Kidney (tissue), 13 donors: ENCODE measurements at regions not wholly inside any gene's neighbourhood (a gene's known extent, or its start where the extent isn't known, plus 50 kb on each side); places are given as distances from the start of the nearest gene placed in this dataset.
A peak's percentile ranks its signal among the peaks of the same experiment; 100 is the strongest.

ENCODE experiments used
- DNase-seq, 5 donors: peaks; one replicate each; pipeline ENCODE4 v3.0.0-alpha.2; 2013 to 2020
- FAIRE-seq: peaks from 2 replicates; lab custom pipeline; 2012; peaks lifted over from hg19 to GRCh38; lab: Jason Lieb, UNC
- H3K27ac ChIP-seq, 2 donors: one replicate each; pipeline ENCODE4 v1.7.0; 2013; ENCODE audit warnings: low read depth in 2 of 2, low read length in 2 of 2, inconsistent platforms in 1 of 2
- H3K27me3 ChIP-seq: one replicate; pipeline ENCODE4 v1.7.1; 2013; ENCODE audit warnings: low read length, inconsistent platforms; ENCODE audit not compliant: control insufficient read depth, insufficient read depth
- H3K36me3 ChIP-seq, 3 donors: one replicate each; pipeline versions ENCODE4 v1.7.0 to v1.7.1; 2013; ENCODE audit warnings: low read length in 3 of 3, control low read depth in 1 of 3, inconsistent platforms in 1 of 3; ENCODE audit not compliant: insufficient read depth in 3 of 3, control insufficient read depth in 2 of 3
- H3K4me1 ChIP-seq, 3 donors: one replicate each; pipeline versions ENCODE4 v1.7.0 to v1.7.1; 2013; ENCODE audit warnings: low read length in 3 of 3, inconsistent platforms in 1 of 3, low read depth in 1 of 3; ENCODE audit not compliant: control insufficient read depth in 2 of 3, insufficient read depth in 2 of 3
- H3K4me3 ChIP-seq, 3 donors: one replicate each; pipeline versions ENCODE4 v1.7.0 to v1.8.1; 2013; ENCODE audit warnings: low read length in 3 of 3, control low read depth in 1 of 3, inconsistent platforms in 1 of 3
- H3K9ac ChIP-seq, 3 donors: one replicate each; pipeline versions ENCODE4 v1.7.0 to v1.7.1; 2013; ENCODE audit warnings: low read length in 3 of 3, control low read depth in 1 of 3, inconsistent platforms in 1 of 3
- H3K9me3 ChIP-seq, 3 donors: one replicate each; pipeline versions ENCODE4 v1.7.0 to v1.7.1; 2013; ENCODE audit warnings: low read length in 3 of 3, control low read depth in 1 of 3, inconsistent platforms in 1 of 3; ENCODE audit not compliant: control insufficient read depth in 2 of 3, insufficient read depth in 1 of 3
- CTCF ChIP-seq: IDR thresholded peaks from 3 replicates; pipeline ENCODE4 v1.5.1; 2012; ENCODE audit warnings: mild to moderate bottlenecking, moderate library complexity, borderline replicate concordance; ENCODE audit not compliant: insufficient read depth; ENCODE audit errors: extremely low read depth
- intact Hi-C: fragments of 100-400 bp; cut with DNase I; formaldehyde crosslinking; loops from one replicate; pipeline ENCODE4 v1.11.1; 2022
- donor health status: control.
- donor health status: control.
- donor health status: control.
- donor health status: control.
- donor health status: control.
- donor health status: DM: yes; HTN: yes; CAD: no.
- donor health status: Normal renal cell carcinoma (clear cell type).

- Histone ChIP-seq H3K9ac (no peak overlapping the region), H3K36me3 (no peaks in the 10 kb centered on the region), H3K27me3 (no peaks in the 10 kb centered on the region), H3K4me1 (no peaks in the 10 kb centered on the region), H3K9me3 (peaks cover 0 to 4% (median 0%) of the 10 kb centered on the region in 3 donors), H3K4me3 (no peak overlapping the region), H3K27ac (no peak overlapping the region)
- DNase-seq (no peak), FAIRE-seq (no peak)
- peak; percentile 28 for TF ChIP-seq CTCF
- intact Hi-C loops = no loop called here
Measured at GRCh38 chr1:95451054-95451453, 217.0 kb downstream of the RWDD3 start.

DNA sequence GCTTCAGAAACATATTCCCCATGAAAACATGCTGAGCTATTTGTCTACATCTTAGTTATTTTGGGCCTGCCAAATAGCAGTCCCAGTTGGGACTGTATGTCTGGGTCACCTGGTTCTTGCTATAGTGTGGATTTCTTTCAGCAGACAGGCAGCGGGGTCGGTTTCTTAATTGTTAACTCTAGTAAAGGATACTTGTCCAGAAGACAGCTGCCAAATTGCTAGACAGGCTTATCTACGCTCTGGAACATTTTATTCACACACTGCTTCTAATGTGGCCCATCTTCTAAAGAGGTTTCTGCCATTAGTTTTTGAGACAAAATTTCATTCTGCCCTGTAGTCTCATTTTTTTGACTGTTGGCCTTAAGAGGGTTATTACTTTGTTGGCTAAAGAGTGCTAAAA, 217.9 kb downstream of the RWDD3 start:
- H3K9ac ChIP-seq = no peak overlapping the region
- H3K4me3 ChIP-seq = no peak overlapping the region
- H3K27me3 ChIP-seq = no peaks in the 10 kb centered on the region
- no peaks in the 10 kb centered on the region for H3K4me1 ChIP-seq
- H3K36me3 ChIP-seq = no peaks in the 10 kb centered on the region
- DNase-seq = no peak
- H3K27ac ChIP-seq = no peak overlapping the region
- intact Hi-C loops = no loop called here
- no peak for TF ChIP-seq CTCF
- H3K9me3 ChIP-seq = peaks cover 0 to 4% (median 0%) of the 10 kb centered on the region in 3 donors
- no peak for FAIRE-seq

DNA sequence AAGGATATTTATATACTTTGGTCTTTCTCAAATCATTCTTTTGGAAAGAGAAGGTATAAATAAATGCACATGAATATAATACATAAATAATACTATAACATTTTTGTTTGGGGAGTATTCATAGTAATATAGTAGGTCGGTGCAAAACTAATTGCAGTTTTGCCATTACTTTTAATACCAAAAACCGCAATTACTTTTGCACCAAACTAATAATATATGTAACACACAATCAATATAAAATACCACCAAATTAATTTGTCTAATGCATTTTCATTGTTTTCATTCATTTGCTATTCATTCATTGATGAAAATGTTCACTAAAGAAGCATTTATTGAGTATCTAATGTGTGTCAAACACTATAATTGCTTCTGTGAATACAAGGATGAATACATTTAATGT, 219.0 kb downstream of the RWDD3 start:
- Histone ChIP-seq H3K36me3 (no peaks in the 10 kb centered on the region), H3K27me3 (no peaks in the 10 kb centered on the region), H3K4me3 (no peak overlapping the region), H3K27ac (no peak overlapping the region), H3K9me3 (peaks cover 0 to 4% (median 0%) of the 10 kb centered on the region in 3 donors), H3K4me1 (no peaks in the 10 kb centered on the region), H3K9ac (no peak overlapping the region)
- DNase-seq (no peak), FAIRE-seq (no peak)
- no peak for TF ChIP-seq CTCF
- intact Hi-C loops = no loop called here

DNA sequence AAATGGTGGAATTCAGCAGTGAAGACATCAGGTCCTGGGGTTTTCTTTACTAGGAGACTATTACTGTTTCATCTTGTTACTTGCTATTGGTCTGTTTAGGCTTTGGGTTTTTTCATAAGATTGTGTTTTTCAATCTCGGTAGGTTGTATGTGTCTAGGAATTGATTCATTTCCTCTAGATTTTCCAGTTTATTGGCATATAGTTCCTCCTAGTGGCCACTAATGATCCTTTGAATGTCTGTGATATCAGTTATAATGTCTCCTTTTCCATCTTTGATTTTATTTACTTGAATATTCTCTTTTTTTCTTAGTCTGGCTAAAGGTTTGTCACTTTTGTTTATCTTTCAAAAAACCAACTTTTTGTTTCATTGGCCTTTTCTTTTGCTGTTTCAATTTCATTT, 233.0 kb downstream of the RWDD3 start:
- Histone ChIP-seq H3K9me3 (peaks cover 0 to 4% (median 0%) of the 10 kb centered on the region in 3 donors), H3K4me3 (no peak overlapping the region), H3K4me1 (no peaks in the 10 kb centered on the region), H3K9ac (no peak overlapping the region), H3K27me3 (no peaks in the 10 kb centered on the region), H3K36me3 (no peaks in the 10 kb centered on the region), H3K27ac (no peak overlapping the region)
- FAIRE-seq = no peak
- intact Hi-C loops = no loop called here
- DNase-seq = no peak
- TF ChIP-seq CTCF = no peak
